ENCODE measurements at regions not wholly inside any gene's neighbourhood (a gene's known extent, or its start where the extent isn't known, plus 50 kb on each side); places are given as distances from the start of the nearest gene placed in this dataset.

- no peak overlapping the region for H3K4me3 ChIP-seq (ENCODE audit: low read depth, low read length)
- no peak for TF ChIP-seq CTCF (IDR thresholded peaks at IDR 0.05; ENCODE audit: low read depth, low read length)
- no peak for TF ChIP-seq MAX (IDR thresholded peaks at IDR 0.05; ENCODE audit: low read depth, low read length)
- TF ChIP-seq POLR2A (IDR thresholded peaks at IDR 0.05; ENCODE audit: extremely low read depth, insufficient read length), result no peak
- no peak for TF ChIP-seq MYC (IDR thresholded peaks at IDR 0.05; ENCODE audit: low read depth, low read length)
- no peak for DNase-seq (ENCODE audit: low read depth)
Measured at GRCh38 chrX:100120956-100121355, 289.1 kb downstream of the PCDH19 start.

DNA sequence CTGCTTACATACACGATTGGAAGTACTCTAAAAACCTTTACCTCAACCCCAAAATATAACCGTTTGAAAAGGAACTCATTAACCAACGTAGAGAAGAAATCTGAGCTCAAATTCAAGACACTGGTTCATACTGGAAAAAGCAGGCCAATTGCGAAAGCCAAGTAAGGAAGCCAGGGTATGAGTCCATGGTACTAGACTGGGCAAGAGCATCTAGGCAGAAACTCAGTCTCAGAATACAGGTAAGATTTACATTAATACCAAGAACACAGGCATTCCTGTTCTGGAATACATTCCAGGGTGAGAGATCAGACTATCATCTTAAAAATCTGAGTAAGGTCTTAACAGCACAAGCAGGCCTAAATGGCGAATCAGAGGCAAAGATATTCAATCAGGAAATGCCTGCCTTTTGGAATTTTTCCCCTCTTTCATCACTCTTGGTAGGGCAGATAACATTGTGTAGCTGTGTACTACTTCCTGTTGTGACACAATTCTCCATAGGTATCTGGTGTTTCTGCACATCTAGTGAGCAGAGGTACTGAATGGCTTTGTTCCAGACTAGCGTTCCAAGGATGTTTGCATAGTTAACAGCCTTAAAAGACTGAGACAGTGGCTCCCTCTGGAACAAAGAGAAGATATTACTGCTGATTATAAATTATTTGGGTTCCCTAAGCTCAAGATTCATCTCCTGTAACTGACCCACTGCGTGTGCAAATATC lies 311.3 kb downstream of the PCDH19 start:
- H3K4me3 ChIP-seq (ENCODE audit: low read depth, low read length), result no peak overlapping the region
- TF ChIP-seq MAX (IDR thresholded peaks at IDR 0.05; ENCODE audit: low read depth, low read length), result no peak
- TF ChIP-seq MYC (IDR thresholded peaks at IDR 0.05; ENCODE audit: low read depth, low read length), result no peak
- TF ChIP-seq CTCF (IDR thresholded peaks at IDR 0.05; ENCODE audit: low read depth, low read length), result no peak
- no peak for TF ChIP-seq POLR2A (IDR thresholded peaks at IDR 0.05; ENCODE audit: extremely low read depth, insufficient read length)

GRCh38 chrX:100090931-100091330 lies 319.1 kb downstream of the PCDH19 start:
- H3K4me3 ChIP-seq (ENCODE audit: low read depth, low read length), result no peak overlapping the region
- TF ChIP-seq MAX (IDR thresholded peaks at IDR 0.05; ENCODE audit: low read depth, low read length) (no peak), POLR2A (IDR thresholded peaks at IDR 0.05; ENCODE audit: extremely low read depth, insufficient read length) (no peak), CTCF (IDR thresholded peaks at IDR 0.05; ENCODE audit: low read depth, low read length) (no peak), MYC (IDR thresholded peaks at IDR 0.05; ENCODE audit: low read depth, low read length) (no peak)
- peak; percentile 0 for DNase-seq (ENCODE audit: low read depth)

More for the DNA sequence above, 311.3 kb downstream of the PCDH19 start:
- DNase-seq (ENCODE audit: low read depth), result no peak

GRCh38 chrX:100089724-100090123 lies 320.3 kb downstream of the PCDH19 start:
- no peak for DNase-seq (ENCODE audit: low read depth)
- TF ChIP-seq CTCF (IDR thresholded peaks at IDR 0.05; ENCODE audit: low read depth, low read length), result no peak
- no peak overlapping the region for H3K4me3 ChIP-seq (ENCODE audit: low read depth, low read length)

- DNase-seq (ENCODE audit: low read depth), result no peak
- H3K4me3 ChIP-seq (ENCODE audit: low read depth, low read length), result no peak overlapping the region
- TF ChIP-seq MYC (IDR thresholded peaks at IDR 0.05; ENCODE audit: low read depth, low read length) (no peak), POLR2A (IDR thresholded peaks at IDR 0.05; ENCODE audit: extremely low read depth, insufficient read length) (no peak), CTCF (IDR thresholded peaks at IDR 0.05; ENCODE audit: low read depth, low read length) (no peak), MAX (IDR thresholded peaks at IDR 0.05; ENCODE audit: low read depth, low read length) (no peak)
Measured at GRCh38 chrX:100085846-100086245, 324.2 kb downstream of the PCDH19 start.

DNA sequence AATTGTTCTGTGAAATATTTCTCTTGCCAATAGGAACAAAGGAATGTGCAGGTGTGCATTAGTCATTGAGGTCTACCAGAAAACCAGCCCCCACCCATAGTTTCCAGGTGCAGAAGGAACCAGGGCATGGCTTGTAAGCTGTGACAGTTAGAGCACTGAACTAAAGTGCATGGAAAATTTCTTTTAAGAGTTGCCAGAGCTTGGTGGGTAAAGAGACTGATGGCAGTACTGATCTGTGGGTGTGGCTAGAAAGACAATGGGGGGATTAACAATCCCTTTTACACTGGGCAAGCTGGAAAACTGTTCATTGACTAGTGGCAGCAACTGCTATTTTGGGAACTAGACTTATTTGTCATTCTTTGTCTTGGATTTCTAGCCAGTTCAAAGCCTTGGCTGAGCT lies 326.9 kb downstream of the PCDH19 start:
- TF ChIP-seq MAX (IDR thresholded peaks at IDR 0.05; ENCODE audit: low read depth, low read length) (no peak), MYC (IDR thresholded peaks at IDR 0.05; ENCODE audit: low read depth, low read length) (no peak), CTCF (IDR thresholded peaks at IDR 0.05; ENCODE audit: low read depth, low read length) (no peak), POLR2A (IDR thresholded peaks at IDR 0.05; ENCODE audit: extremely low read depth, insufficient read length) (no peak)
- DNase-seq (ENCODE audit: low read depth), result no peak
- no peak overlapping the region for H3K4me3 ChIP-seq (ENCODE audit: low read depth, low read length)

Measured in NB4 (cell line).